A549 (cell line): ENCODE measurements at regions not wholly inside any gene's neighbourhood (a gene's known extent, or its start where the extent isn't known, plus 50 kb on each side); places are given as distances from the start of the nearest gene placed in this dataset.

Source experiments
- CEBPB ChIP-seq, 2 experiments: fragments of >200 bp in 1 of 2; sonication (Bioruptor Twin) in 1 of 2; formaldehyde crosslinking in 1 of 2; IDR thresholded peaks; 2 replicates each; pipeline ENCODE4 v1.6.1; 2012 to 2016
- CTCF ChIP-seq: fragments of >200 bp; sonication (Bioruptor Twin); formaldehyde crosslinking; IDR thresholded peaks from 3 replicates; pipeline ENCODE4 v1.5.1; 2016
- EHF ChIP-seq: fragments of 250-450 bp; sonication (Bioruptor Pico); IDR thresholded peaks from 2 replicates; pipeline ENCODE4 v1.5.0; 2020; ENCODE audit warnings: mild to moderate bottlenecking
- JUNB ChIP-seq: fragments of >200 bp; sonication (Bioruptor Twin); formaldehyde crosslinking; IDR thresholded peaks from 2 replicates; pipeline ENCODE4 v1.6.1; 2016
- NR3C1 ChIP-seq: fragments of >200 bp; sonication (Bioruptor Twin); formaldehyde crosslinking; IDR thresholded peaks from 3 replicates; pipeline ENCODE4 v1.6.1; 2017
- POLR2A ChIP-seq: IDR thresholded peaks from 2 replicates; pipeline ENCODE4 v1.6.1; 2012; ENCODE audit warnings: mild to moderate bottlenecking, low read length
- RARB ChIP-seq: fragments of 250-450 bp; sonication (Bioruptor Pico); IDR thresholded peaks from 2 replicates; pipeline ENCODE4 v1.8.0; 2021; ENCODE audit warnings: mild to moderate bottlenecking, moderate library complexity
- SMC3 ChIP-seq: fragments of >200 bp; sonication (Bioruptor Twin); formaldehyde crosslinking; IDR thresholded peaks from 3 replicates; pipeline ENCODE4 v1.6.1; 2018; ENCODE audit warnings: inconsistent platforms
- SREBF2 ChIP-seq: fragments of 450-650 bp; IDR thresholded peaks from 2 replicates; pipeline ENCODE4 v1.6.1; 2014; ENCODE audit warnings: mild to moderate bottlenecking, moderate library complexity

- TF ChIP-seq POLR2A (no peak), CTCF (no peak), RARB (CRISPR knock-in tag) (no peak), NR3C1 (no peak), SREBF2 (no peak), JUNB (no peak), SMC3 (no peak), CEBPB (IDR thresholded peaks at IDR 0.05) (no peak), EHF (CRISPR knock-in tag) (no peak)
Measured at GRCh38 chr5:6194261-6194875, 184.0 kb downstream of the MED10 start.
